Sigmoid colon (tissue), 6 donors: ENCODE measurements at regions not wholly inside any gene's neighbourhood (a gene's known extent, or its start where the extent isn't known, plus 50 kb on each side); places are given as distances from the start of the nearest gene placed in this dataset.

Experiments
- DNase-seq: peaks from one replicate; pipeline ENCODE4 v3.0.0-alpha.2; 2019
- H3K27ac ChIP-seq, 4 donors: fragments of 200-600 bp; sonication (generic); one replicate each; pipeline ENCODE4 v1.5.1; 2016 to 2019; ENCODE audit warnings: mild to moderate bottlenecking in 1 of 4
- H3K27me3 ChIP-seq, 3 donors: fragments of 200-600 bp; sonication (generic); one replicate each; pipeline ENCODE4 v1.5.1; 2019; ENCODE audit warnings: mild to moderate bottlenecking in 1 of 3
- H3K36me3 ChIP-seq, 4 donors: fragments of 200-600 bp; sonication (generic); one replicate each; pipeline ENCODE4 v1.5.1; 2016 to 2019
- H3K4me1 ChIP-seq, 4 donors: fragments of 200-600 bp; sonication (generic); one replicate each; pipeline ENCODE4 v1.5.1; 2017 to 2019
- H3K4me3 ChIP-seq, 4 donors: fragments of 200-600 bp; sonication (generic); one replicate each; pipeline ENCODE4 v1.5.1; 2017 to 2019; ENCODE audit warnings: mild to moderate bottlenecking in 2 of 4, moderate library complexity in 1 of 4
- H3K9me3 ChIP-seq, 4 donors: fragments of 200-600 bp in 3 of 4; sonication (generic) in 3 of 4; one replicate each; pipeline versions ENCODE4 v1.5.1 to v1.6.1; 2013 to 2019
- CTCF ChIP-seq, 4 experiments: fragments of 450-650 bp in 3 of 4; fragments of 200-600 bp in 1 of 4; IDR thresholded peaks; one replicate each; pipeline ENCODE4 v1.5.1; 2016 to 2019; ENCODE audit warnings: antibody characterized with exemption in 4 of 4, mild to moderate bottlenecking in 3 of 4, moderate library complexity in 2 of 4
- EP300 ChIP-seq, 4 donors: sonication (generic); formaldehyde crosslinking; IDR thresholded peaks; one replicate each; pipeline ENCODE4 v1.6.1; 2017; ENCODE audit warnings: antibody characterized with exemption in 4 of 4
- POLR2A ChIP-seq, 2 donors: fragments of 450-650 bp; IDR thresholded peaks; one replicate each; pipeline ENCODE4 v1.6.1; 2016; ENCODE audit warnings: antibody characterized with exemption in 2 of 2, mild to moderate bottlenecking in 2 of 2, moderate library complexity in 2 of 2
- POLR2AphosphoS5 ChIP-seq, 4 donors: sonication (generic); formaldehyde crosslinking; IDR thresholded peaks; one replicate each; pipeline ENCODE4 v1.6.1; 2017; ENCODE audit warnings: antibody characterized with exemption in 4 of 4
- WGBS, 2 donors: extraction: QIAGEN DNeasy Blood & Tissue Kit; methylation state at CpG; one replicate each; pipeline ENCODE4 v1.1.7; 2013; 5-methylcytosine and 5-hydroxymethylcytosine counted together
- intact Hi-C: fragments of 100-400 bp; cut with DNase I; formaldehyde crosslinking; loops from one replicate; pipeline ENCODE4 v1.15.1; 2023
- donor health status: healthy with polysubstance abuse.
- donor health status: healthy.

GRCh38 chr13:64054321-64054720 lies 2638.7 kb upstream of the PCDH20 start:
- Histone ChIP-seq H3K36me3 (no peaks in the 10 kb centered on the region), H3K27me3 (no peaks in the 10 kb centered on the region), H3K4me1 (no peaks in the 10 kb centered on the region), H3K4me3 (no peak overlapping the region), H3K9me3 (no peaks in the 10 kb centered on the region), H3K27ac (no peak overlapping the region)
- WGBS, 2 donors = 8 to 17% methylated on average over 1 of the region's 1 CpG
- TF ChIP-seq EP300 (IDR thresholded peaks at IDR 0.05) = no peak
- no peak for TF ChIP-seq CTCF (IDR thresholded peaks at IDR 0.05)
- no peak for TF ChIP-seq POLR2AphosphoS5 (IDR thresholded peaks at IDR 0.05)
- TF ChIP-seq POLR2A (IDR thresholded peaks at IDR 0.05) = no peak
- no peak for DNase-seq
- intact Hi-C loops = no loop called here

GRCh38 chr13:64052521-64052920 lies 2636.9 kb upstream of the PCDH20 start:
- no peak for DNase-seq
- Histone ChIP-seq H3K4me1 (no peaks in the 10 kb centered on the region), H3K36me3 (no peaks in the 10 kb centered on the region), H3K27ac (no peak overlapping the region), H3K9me3 (no peaks in the 10 kb centered on the region), H3K4me3 (no peak overlapping the region), H3K27me3 (no peaks in the 10 kb centered on the region)
- intact Hi-C loops = no loop called here
- no peak for TF ChIP-seq EP300 (IDR thresholded peaks at IDR 0.05)
- WGBS, 2 donors = 35 to 55% methylated on average over 1 of the region's 1 CpG

GRCh38 chr13:64051278-64051677 lies 2635.6 kb upstream of the PCDH20 start:
- intact Hi-C loops = no loop called here
- Histone ChIP-seq H3K36me3 (no peaks in the 10 kb centered on the region), H3K4me3 (no peak overlapping the region), H3K9me3 (no peaks in the 10 kb centered on the region), H3K27ac (no peak overlapping the region), H3K4me1 (no peaks in the 10 kb centered on the region), H3K27me3 (no peaks in the 10 kb centered on the region)
- no peak for DNase-seq
- no peak for TF ChIP-seq CTCF (IDR thresholded peaks at IDR 0.05)
- TF ChIP-seq EP300 (IDR thresholded peaks at IDR 0.05) = no peak
- no peak for TF ChIP-seq POLR2AphosphoS5 (IDR thresholded peaks at IDR 0.05)
- no peak for TF ChIP-seq POLR2A (IDR thresholded peaks at IDR 0.05)

- no peak overlapping the region for H3K27ac ChIP-seq
- H3K9me3 ChIP-seq = no peaks in the 10 kb centered on the region
- DNase-seq = no peak
- no peak for TF ChIP-seq EP300 (IDR thresholded peaks at IDR 0.05)
- no peak for TF ChIP-seq POLR2AphosphoS5 (IDR thresholded peaks at IDR 0.05)
- TF ChIP-seq POLR2A (IDR thresholded peaks at IDR 0.05) = no peak
- TF ChIP-seq CTCF (IDR thresholded peaks at IDR 0.05) = no peak
- no peaks in the 10 kb centered on the region for H3K4me1 ChIP-seq
- intact Hi-C loops = no loop called here
- no peaks in the 10 kb centered on the region for H3K27me3 ChIP-seq
- H3K36me3 ChIP-seq = no peaks in the 10 kb centered on the region
- no peak overlapping the region for H3K4me3 ChIP-seq
- 60 to 84% methylated on average over 2 of the region's 2 CpGs for WGBS, 2 donors
These were observed 2625.6 kb upstream of the PCDH20 start for GRCh38 chr13:64041296-64041695.

GRCh38 chr13:64033921-64034320 lies 2618.3 kb upstream of the PCDH20 start:
- Histone ChIP-seq H3K4me3 (no peak overlapping the region), H3K27ac (no peak overlapping the region), H3K9me3 (no peaks in the 10 kb centered on the region), H3K27me3 (no peaks in the 10 kb centered on the region), H3K4me1 (no peaks in the 10 kb centered on the region), H3K36me3 (no peaks in the 10 kb centered on the region)
- TF ChIP-seq POLR2A (IDR thresholded peaks at IDR 0.05) (no peak), CTCF (IDR thresholded peaks at IDR 0.05) (no peak), EP300 (IDR thresholded peaks at IDR 0.05) (no peak), POLR2AphosphoS5 (IDR thresholded peaks at IDR 0.05) (no peak)
- WGBS, 2 donors = 90 to 91% methylated on average over 1 of the region's 1 CpG
- intact Hi-C loops = no loop called here
- no peak for DNase-seq
